G401 (cell line): ENCODE measurements at regions not wholly inside any gene's neighbourhood (a gene's known extent, or its start where the extent isn't known, plus 50 kb on each side); places are given as distances from the start of the nearest gene placed in this dataset.

Experiments
- DNase-seq: peaks from one replicate; pipeline ENCODE4 v3.0.0-alpha.2; 2015; ENCODE audit warnings: low spot score
- in situ Hi-C: cut with HindIII; loops from 2 replicates; pipeline ENCODE4 v1.10.0; 2016; ENCODE audit warnings: low sequenced_read_pairs, mixed read lengths

DNA sequence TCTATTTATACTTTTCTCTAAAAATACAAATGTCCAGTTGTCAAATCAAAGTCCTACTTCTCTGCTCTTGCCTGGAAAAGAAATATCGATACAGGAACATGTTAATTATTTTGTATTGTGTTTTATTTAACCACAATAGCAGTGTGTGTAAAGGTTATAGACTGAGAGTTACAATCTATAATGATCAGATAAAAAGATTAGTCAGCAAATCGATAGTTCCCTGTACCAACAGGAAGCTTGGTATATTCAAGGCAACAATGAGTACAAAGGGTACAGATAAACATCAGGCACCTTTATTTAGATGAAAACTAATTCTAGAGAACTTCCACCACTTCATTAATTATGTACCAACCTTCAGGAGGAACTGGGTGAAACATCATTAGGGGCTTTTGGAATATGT lies 469.5 kb downstream of the GBA3 start:
- DNase-seq = no peak
- in situ Hi-C loops = no loop called here

DNA sequence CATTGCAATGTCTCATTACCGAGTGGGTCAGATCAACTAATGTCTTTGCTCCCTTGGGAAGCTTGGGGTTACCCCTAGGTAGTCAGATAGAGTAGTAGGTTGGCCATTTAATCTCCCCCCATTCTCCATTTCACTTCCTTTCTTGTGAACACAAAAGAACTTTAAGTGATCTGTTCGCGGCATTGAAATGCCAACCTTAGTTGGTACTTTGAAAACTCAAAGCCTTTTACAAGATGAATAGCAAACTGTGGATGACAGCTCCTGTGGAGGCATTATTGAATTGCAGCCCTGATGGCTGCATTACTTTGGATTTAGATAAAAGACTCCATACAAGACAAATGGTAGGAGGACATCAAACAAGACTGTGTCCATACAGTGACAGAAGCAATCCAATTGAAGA lies 469.1 kb downstream of the GBA3 start:
- in situ Hi-C loops = no loop called here
- DNase-seq = no peak

DNA sequence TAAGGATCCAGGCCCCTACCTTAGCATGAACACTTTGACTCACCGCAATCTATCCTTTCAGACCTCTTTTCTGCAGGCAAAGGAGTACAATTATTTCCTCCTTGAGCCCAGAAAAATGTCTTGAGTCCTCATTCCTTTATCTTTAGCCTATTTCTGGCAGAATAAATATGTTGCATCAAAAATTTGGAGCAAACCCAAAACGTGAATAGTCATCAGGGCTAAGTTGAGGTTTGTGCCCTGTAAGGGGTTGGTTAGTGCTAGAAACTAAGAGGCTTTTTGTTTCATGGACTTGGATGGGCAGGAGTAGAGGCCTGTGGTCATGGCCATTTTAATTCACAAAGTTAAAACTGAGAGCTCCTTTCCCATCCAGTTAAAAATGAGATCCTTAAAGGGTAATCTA lies 460.3 kb downstream of the GBA3 start:
- no peak for DNase-seq
- in situ Hi-C loops = no loop called here

DNA sequence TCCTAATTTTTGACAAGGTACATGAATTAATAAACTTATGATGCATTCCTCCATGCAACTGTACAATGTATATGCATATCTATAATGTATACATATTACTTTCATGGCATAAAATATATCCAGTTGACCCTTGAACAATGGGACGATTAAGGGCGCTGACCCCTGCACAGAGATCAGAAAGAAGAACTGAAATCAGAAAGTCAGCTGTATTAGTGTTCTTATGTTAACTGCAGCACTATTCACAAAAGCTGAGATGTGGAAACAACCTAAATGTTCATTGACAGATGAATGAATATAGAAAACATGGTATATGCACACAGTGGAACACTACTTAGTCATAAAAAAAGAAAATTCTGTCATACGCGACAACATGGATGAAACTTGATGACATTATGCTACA lies 457.1 kb downstream of the GBA3 start:
- DNase-seq = no peak
- in situ Hi-C loops = no loop called here

DNA sequence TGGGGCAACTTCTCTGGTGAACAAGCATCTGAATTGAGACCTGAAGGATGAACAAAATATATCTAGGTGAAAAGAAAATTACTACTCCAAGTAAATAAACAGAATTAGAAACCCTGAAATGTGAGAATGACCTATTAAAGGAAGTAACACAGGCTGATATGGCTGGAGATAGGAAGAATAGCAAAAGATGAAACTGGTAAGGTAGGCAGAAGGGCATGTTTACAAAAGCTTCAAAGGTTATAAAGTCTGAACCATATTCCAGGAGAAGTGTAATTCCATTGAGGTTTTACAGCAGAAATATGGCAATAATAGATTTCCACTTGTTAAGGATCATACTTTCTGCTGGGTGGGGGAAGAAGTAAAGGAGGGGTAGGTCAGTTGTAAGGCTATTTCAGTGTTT lies 452.0 kb downstream of the GBA3 start:
- in situ Hi-C loops = no loop called here
- no peak for DNase-seq

DNA sequence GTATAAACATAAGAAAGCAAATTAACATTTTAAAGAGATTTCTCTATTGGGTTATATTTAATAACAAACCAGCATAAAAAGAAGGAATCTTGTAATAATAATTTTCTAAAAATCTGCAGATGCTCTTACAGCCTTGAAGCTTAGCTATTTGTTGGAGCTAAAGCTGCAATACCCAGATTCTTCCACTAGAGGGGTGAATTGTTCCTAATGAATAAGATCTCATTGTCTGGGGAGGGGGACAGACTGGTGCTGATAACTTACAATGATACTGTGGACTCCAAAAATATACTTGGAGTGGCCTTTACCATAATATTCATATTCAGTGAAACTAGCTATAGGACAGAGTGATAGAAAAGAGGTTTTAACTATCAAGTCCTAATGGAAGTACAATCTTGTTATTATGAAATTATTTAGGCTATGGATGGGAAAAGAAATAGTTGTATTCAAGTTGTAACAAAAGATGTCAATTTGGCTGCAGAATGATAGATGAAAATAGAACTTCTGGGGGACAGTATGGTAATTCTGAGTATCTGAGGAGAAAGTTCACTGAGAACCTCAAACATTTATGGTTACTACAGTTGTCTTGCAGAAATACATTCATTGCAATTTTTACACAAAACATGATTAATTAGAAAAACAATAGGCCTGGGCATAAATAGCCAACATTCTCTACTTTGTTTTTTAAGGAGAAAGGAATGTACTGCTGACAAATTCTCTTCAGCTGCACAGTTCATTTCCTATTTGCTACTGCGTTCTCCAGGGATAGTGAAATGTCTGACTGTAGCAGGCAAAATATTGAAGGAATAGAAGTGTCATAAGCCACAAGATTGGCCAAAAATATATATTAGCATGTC lies 443.3 kb downstream of the GBA3 start:
- DNase-seq = peak; percentile 49
- in situ Hi-C loops = no loop called here

DNA sequence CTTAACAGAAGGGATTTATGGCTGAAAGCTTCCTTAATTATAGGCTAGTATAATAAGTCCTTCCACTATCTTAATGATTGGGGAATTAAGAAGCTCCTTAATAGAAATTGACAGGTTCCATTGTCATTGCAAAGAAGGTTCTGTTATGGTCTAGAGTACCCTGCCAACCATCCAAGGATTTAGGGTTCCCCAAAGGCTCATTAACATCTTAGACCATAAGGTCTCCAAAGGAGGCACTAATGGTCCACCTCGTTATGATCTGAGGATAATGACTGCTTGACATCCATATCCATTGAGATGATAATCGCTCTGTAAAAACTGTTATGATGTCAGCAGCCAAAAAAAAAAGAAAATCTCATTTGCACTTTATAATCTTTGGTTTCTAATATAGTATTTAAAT lies 441.6 kb downstream of the GBA3 start:
- in situ Hi-C loops = no loop called here
- no peak for DNase-seq

DNA sequence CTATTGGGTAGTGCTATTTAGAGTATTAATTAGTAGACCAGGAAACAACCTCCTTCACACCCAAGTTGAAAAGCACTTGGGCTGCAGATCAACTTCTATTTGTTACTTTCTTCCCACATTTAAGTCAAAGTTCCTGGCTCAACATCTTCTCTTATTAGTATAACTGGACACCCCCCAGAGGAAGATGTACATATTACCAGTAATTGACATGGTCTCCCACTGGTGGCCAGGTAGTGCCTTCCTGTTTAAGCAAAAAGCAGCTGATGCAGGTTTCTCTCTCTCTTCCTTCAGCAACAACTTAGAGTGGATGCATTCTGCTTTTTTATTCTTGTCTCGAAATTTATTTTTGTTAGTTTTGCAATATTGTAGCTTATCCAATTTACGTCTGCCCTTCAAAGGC lies 438.1 kb downstream of the GBA3 start:
- in situ Hi-C loops = no loop called here
- DNase-seq = no peak

DNA sequence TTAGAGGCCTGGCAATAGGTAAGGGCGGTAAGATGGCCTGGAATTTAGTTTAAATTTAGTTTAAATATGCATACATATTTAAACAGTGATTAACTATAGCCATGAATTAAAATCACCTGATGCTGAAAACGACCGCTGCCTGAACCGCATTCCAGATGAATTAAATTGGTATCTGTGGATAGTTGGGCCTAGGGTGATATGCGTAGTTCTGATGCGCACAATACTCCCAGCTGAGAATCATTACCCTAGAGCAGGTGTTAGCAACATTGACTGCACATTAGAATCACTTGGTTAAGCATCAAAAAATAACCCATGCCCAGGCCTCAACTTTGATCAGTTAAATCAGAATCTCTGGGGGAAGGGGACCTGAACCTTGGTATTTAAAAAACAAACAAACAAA lies 432.4 kb downstream of the GBA3 start:
- DNase-seq = no peak
- in situ Hi-C loops = no loop called here

DNA sequence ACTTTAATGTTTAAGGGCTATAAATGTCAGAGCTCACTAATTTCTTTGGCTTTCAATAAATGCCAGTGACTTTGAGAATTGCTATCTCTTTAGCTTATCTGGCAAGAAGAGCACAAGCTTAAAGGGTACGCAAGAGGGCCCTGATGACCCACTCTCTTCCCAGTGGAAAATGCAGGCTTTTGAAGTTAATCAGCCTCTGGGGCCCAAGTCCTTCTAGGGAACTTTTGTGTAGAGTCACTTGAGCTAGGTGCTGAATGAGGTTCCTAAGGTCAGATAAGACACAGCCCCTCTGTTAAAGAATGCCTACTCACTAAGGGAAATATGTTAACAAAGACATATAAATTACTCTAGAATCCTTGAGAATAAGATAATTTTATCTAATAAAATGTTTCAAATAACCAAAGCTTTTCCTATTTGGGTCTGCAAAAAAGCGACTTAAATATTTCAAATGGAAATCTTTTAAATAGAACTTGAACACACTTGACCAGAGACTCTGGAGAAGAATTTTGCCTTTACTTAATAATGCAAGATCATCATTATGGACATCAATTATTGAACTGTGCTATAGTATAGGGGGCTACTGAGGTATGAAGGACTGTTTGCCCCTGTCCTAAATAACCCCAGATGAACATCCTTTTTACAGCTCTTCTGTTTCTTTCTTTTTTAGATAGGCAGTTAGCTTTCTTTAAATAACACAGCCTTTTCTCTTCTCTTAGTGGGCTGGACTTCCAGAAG lies 430.1 kb downstream of the GBA3 start:
- no peak for DNase-seq
- in situ Hi-C loops = no loop called here

DNA sequence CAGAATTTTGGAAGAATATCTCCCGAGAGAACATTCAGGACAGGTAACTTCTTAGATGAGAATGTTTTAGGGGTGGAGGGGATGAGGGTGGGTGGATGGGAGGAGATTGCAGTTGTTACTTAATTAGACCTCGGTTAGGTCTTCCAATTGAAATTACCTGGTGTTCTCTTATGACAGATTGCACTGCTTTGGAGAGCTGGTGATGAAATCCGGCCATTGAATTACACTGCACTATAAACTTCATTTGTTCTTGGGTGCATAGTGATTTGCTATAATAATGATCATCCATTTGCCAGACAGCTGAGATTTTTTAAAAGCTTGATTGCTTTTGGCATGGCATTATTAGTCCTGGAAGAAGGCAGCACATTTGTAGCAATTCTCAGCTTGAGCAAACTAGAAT lies 427.6 kb downstream of the GBA3 start:
- in situ Hi-C loops = no loop called here
- no peak for DNase-seq

DNA sequence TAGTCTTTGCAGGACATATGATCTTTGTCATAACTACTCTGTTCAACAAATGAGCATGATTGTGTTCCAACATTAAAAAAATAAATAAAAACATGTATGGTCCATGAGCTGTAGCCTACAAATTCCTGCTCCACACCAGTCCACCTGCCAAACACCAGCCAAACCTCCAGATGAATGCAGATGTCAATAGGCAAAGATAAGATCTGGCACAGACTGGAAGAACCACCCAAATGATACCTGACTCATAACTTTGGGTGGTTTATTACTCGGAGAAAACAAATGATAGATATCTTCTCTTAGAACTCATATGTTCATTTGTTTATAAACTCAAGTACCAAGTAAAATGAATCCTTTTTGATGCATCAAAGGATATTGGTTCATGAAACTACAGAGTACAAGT lies 425.1 kb downstream of the GBA3 start:
- in situ Hi-C loops = no loop called here
- no peak for DNase-seq

DNA sequence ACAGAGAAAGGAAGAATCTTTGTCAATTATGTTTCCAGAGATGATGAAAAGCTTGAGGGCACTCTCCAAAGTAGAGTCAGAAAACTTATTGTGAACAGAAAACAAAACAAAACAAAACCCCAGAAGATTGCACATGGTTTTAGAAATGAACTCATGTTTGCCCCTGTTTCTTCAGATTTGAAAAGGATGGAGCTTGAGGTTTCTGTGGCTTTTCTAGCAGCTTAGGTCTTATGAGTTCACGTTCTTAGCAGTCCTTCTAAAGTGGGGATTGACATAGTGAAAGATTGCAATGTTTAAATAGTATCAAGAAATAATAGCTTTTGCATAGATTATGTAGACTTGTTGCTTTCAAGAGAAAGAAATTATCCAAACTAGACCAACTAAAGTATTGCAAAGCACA lies 421.8 kb downstream of the GBA3 start:
- in situ Hi-C loops = no loop called here
- no peak for DNase-seq

DNA sequence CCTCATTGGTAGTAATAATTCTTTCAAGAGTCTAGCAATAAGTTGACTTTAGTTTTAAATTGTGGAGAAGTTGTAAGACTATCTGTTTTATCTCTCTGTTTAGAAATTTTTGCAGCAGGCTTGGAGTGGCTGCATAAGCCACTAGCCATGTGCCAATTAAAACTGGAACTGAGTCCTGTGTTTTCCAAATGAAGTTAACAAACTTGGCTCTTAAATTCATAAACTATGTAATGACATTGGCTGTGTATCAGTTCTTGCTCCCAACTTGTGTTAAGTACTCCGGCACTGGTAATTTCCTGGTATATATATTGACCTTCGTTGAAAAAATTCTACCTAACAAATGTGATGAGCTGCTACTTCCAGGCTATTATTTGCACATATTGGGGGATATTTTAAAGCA lies 420.4 kb downstream of the GBA3 start:
- no peak for DNase-seq
- in situ Hi-C loops = no loop called here

DNA sequence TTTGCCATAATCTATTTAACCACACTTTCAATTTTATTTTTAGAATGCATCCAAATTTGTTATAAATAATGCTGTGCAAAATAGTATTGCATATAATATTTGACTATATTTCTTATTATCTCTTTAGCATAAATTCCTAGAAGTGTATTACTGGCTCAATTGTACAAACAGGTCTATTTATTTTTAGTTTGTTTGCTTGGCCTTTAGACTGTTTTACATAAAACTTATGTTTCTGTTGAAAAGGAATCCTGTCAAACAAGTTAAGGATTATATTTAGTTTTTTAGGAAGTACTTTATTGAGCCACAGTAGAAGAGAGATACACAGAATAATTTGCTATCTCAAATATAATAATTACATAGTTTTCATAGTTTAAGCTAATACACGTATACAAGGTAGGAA lies 413.8 kb downstream of the GBA3 start:
- no peak for DNase-seq
- in situ Hi-C loops = no loop called here

DNA sequence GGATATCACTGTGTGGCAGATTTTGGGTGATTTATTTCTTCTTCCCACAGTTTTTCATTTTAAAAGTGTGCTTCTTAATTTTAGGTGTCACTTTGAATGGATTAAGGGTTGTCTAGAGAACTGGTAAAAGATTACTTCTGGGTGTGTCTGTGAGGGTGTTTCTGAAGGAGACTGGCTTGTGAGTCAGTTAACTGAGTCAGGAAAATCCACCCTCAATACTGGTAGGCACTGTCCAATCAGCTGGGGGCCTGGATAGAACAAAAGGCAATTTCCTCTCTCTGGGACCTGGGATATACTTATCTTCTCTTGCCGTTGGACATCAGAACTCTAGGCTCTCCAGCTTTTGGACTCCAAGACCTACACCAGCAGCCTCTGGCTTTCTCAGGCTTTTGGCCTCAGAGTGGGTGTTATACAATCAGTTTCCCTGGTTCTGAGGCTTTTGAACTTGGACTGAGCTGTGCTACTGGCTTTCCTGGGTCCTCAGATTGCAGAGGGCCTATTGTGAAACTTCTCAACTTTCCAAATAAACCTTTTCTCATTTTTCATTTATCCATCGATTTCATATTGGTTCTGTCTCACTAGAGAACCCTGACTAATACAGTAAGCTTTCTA lies 413.1 kb downstream of the GBA3 start:
- DNase-seq = no peak
- in situ Hi-C loops = no loop called here

DNA sequence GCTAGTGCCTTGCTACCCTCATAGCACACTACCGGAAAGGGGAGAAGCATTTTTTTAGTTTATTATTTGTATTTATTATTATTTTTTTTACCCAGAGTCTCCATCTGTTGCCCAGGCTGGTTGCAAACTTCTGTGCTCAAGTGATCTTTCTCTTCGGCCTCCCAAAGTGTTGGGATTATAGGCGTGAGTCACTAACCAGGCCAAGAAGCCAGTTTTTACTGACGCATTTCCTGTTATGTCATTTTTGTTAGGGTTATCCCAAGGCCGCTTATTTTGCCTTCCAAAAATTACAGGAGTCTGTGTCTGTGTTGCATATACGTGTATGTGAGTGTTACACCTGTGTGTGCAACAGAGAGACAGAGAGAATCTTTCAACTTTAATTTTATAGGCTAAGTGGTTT lies 404.5 kb downstream of the GBA3 start:
- DNase-seq = no peak
- in situ Hi-C loops = no loop called here

DNA sequence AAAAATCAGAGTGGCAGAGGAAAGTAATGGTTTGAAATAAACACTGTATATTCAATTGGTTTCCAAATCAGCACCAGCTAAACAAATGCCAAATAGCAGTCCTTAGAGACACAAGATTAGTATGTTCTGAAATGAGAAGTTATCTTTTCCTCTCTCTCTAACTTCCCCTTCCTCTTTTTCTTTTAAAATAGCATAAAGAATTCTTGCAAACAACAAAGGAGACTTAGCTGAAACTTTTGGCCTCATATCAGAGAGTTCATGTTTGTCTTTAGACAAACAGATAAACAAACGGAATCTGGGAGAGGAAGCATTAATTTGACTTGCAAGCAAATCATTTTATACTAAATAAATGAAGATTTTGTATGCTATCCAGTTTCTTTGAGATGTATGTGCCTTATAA lies 399.0 kb downstream of the GBA3 start:
- in situ Hi-C loops = no loop called here
- DNase-seq = no peak

DNA sequence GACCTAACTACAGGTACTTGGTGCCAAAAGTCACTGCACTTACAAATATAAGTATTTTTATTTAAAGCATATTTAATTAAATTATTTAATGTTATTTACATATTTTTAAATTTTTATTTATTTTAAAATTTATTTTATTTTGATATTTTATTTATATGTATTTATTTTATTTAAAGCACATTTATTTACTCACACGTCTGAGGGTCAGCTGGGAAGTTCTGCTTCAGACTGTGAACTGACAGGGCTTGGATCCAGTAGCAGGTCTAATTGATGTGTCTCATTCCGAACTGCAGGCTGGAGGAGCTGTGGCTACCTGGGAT lies 392.5 kb downstream of the GBA3 start:
- in situ Hi-C loops = no loop called here
- no peak for DNase-seq

DNA sequence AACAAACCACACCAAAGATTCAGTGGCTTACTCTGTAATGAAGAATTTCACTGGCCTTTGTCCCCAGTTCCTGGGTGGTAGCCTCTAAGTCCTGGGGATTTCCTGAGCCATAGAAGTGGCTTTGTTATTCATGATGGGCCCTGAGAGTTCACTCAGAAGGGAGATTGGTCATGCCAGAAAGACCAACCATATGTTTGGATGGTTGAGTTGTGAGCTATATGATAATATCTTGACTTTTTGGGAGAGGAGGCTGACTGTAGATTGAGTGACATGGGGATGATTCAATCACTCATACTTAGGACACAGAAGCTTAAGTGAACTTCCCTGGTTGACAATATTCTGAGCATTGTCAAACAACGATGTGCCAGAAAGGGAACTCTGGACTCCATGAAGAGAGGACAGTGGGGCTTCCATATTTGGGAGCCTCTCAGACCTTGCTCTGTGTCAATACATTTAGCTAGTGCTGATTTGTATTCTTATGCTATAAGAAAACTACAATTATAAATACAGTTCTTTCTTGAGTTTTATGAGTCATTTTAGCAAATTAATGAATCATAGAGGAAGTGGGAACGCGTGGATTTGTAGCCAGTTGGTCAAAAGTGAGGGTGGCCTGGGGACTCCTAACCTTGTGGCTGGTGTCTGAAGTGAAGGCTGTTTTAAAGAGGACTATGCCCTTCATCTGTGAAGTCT lies 392.0 kb downstream of the GBA3 start:
- DNase-seq = no peak
- in situ Hi-C loops = no loop called here
